H9 (cell line): ENCODE measurements at regions not wholly inside any gene's neighbourhood (a gene's known extent, or its start where the extent isn't known, plus 50 kb on each side); places are given as distances from the start of the nearest gene placed in this dataset.

Source experiments
- DNase-seq: peaks from one replicate; pipeline ENCODE4 v3.0.0-alpha.2; 2017
- H2AFZ ChIP-seq: one replicate; pipeline ENCODE4 v1.6.1; 2013; ENCODE audit warnings: mild to moderate bottlenecking, low read length, control low read depth, moderate library complexity
- H2AK5ac ChIP-seq: 2 replicates; pipeline ENCODE4 v1.6.1; 2013; ENCODE audit warnings: low read length, control low read depth, mixed read lengths; ENCODE audit not compliant: insufficient read length
- H2BK120ac ChIP-seq: one replicate; pipeline ENCODE4 v1.6.1; 2013; ENCODE audit warnings: low read depth, mild to moderate bottlenecking, low read length, control low read depth, inconsistent platforms; ENCODE audit not compliant: poor library complexity, severe bottlenecking
- H2BK12ac ChIP-seq: 2 replicates; pipeline ENCODE4 v1.6.1; 2013; ENCODE audit warnings: low read length, control low read depth, mixed read lengths, low read depth; ENCODE audit not compliant: insufficient read length
- H2BK15ac ChIP-seq: 2 replicates; pipeline ENCODE4 v1.6.1; 2013; ENCODE audit warnings: low read depth, low read length, control low read depth
- H2BK20ac ChIP-seq: one replicate; pipeline ENCODE4 v1.6.1; 2013; ENCODE audit warnings: low read depth, mild to moderate bottlenecking, low read length, control low read depth, inconsistent platforms; ENCODE audit not compliant: poor library complexity, severe bottlenecking
- H2BK5ac ChIP-seq: 2 replicates; pipeline ENCODE4 v1.6.1; 2013; ENCODE audit warnings: low read length, control low read depth, mixed read lengths; ENCODE audit not compliant: insufficient read length
- H3K14ac ChIP-seq: 2 replicates; pipeline ENCODE4 v1.6.1; 2013; ENCODE audit warnings: low read length, control low read depth; ENCODE audit not compliant: insufficient read depth
- H3K18ac ChIP-seq: 2 replicates; pipeline ENCODE4 v1.6.1; 2013; ENCODE audit warnings: low read depth, mild to moderate bottlenecking, mixed read lengths, low read length, control low read depth; ENCODE audit not compliant: insufficient read length
- H3K23ac ChIP-seq: 2 replicates; pipeline ENCODE4 v1.6.1; 2013; ENCODE audit warnings: low read length, control low read depth, mixed read lengths, low read depth; ENCODE audit not compliant: insufficient read length
- H3K23me2 ChIP-seq: 2 replicates; pipeline ENCODE4 v1.6.1; 2013; ENCODE audit warnings: low read depth, mild to moderate bottlenecking, mixed read lengths, low read length, control low read depth; ENCODE audit not compliant: insufficient read length, poor library complexity, severe bottlenecking
- H3K27ac ChIP-seq: 2 replicates; pipeline ENCODE4 v1.5.1; 2013; ENCODE audit warnings: low read length, control low read depth, mixed read lengths, low read depth; ENCODE audit not compliant: insufficient read length
- H3K27me3 ChIP-seq: 2 replicates; pipeline ENCODE4 v1.6.1; 2013; ENCODE audit warnings: low read length, control low read depth, inconsistent platforms; ENCODE audit not compliant: insufficient read depth
- H3K4ac ChIP-seq: 2 replicates; pipeline ENCODE4 v1.6.1; 2013; ENCODE audit warnings: low read depth, mild to moderate bottlenecking, control low read depth, inconsistent platforms, low read length, moderate library complexity
- H3K4me1 ChIP-seq: 2 replicates; pipeline ENCODE4 v1.6.1; 2013; ENCODE audit warnings: low read length, control low read depth, inconsistent platforms; ENCODE audit not compliant: insufficient read depth
- H3K4me2 ChIP-seq: 2 replicates; pipeline ENCODE4 v1.6.1; 2013; ENCODE audit warnings: low read length, control low read depth, mixed read lengths; ENCODE audit not compliant: insufficient read length, insufficient read depth
- H3K56ac ChIP-seq: 2 replicates; pipeline ENCODE4 v1.6.1; 2013; ENCODE audit warnings: low read depth, mild to moderate bottlenecking, mixed read lengths, low read length, control low read depth; ENCODE audit not compliant: insufficient read length
- H3K79me1 ChIP-seq: 2 replicates; pipeline ENCODE4 v1.6.1; 2013; ENCODE audit warnings: low read depth, mild to moderate bottlenecking, moderate library complexity, low read length, control low read depth, inconsistent platforms; ENCODE audit not compliant: insufficient read depth, poor library complexity, severe bottlenecking
- H3K79me2 ChIP-seq: 2 replicates; pipeline ENCODE4 v1.6.1; 2013; ENCODE audit warnings: low read length, control low read depth, inconsistent platforms; ENCODE audit not compliant: insufficient read depth
- H3K9ac ChIP-seq: 2 replicates; pipeline ENCODE4 v1.6.1; 2013; ENCODE audit warnings: low read length, control low read depth, mixed read lengths; ENCODE audit not compliant: insufficient read length; ENCODE audit errors: extremely low read depth
- H3K9me3 ChIP-seq: one replicate; pipeline ENCODE4 v1.6.1; 2013; ENCODE audit warnings: low read depth, low read length, inconsistent platforms; ENCODE audit not compliant: control insufficient read depth
- H3T11ph ChIP-seq: one replicate; pipeline ENCODE4 v1.6.1; 2013; ENCODE audit warnings: mild to moderate bottlenecking, low read length, control low read depth, inconsistent platforms
- H4K20me1 ChIP-seq: one replicate; pipeline ENCODE4 v1.6.1; 2013; ENCODE audit not compliant: control insufficient read depth, insufficient read length, insufficient read depth
- H4K5ac ChIP-seq: 2 replicates; pipeline ENCODE4 v1.6.1; 2013; ENCODE audit warnings: low read depth, mild to moderate bottlenecking, mixed read lengths, low read length, control low read depth; ENCODE audit not compliant: insufficient read length
- H4K8ac ChIP-seq: replicated peaks from 2 replicates; pipeline ENCODE4 v1.6.1; 2013; ENCODE audit warnings: low read length, control low read depth, mixed read lengths, low read depth; ENCODE audit not compliant: insufficient read length
- H4K91ac ChIP-seq: 2 replicates; pipeline ENCODE4 v1.6.1; 2013; ENCODE audit warnings: low read depth, mild to moderate bottlenecking, moderate library complexity, mixed read lengths, low read length, control low read depth; ENCODE audit not compliant: insufficient read length
- H3K27ac Mint-ChIP-seq, 3 experiments: 2 replicates in 2 of 3; 3 replicates in 1 of 3; pipeline ENCODE4 v1.8.0; 2020 to 2021; ENCODE audit warnings: mixed read lengths in 3 of 3, mild to moderate bottlenecking in 1 of 3, moderate library complexity in 1 of 3
- H3K27me3 Mint-ChIP-seq: 2 replicates; pipeline ENCODE4 v1.8.0; 2021; ENCODE audit warnings: low read depth, mild to moderate bottlenecking, moderate library complexity, mixed read lengths
- H3K36me3 Mint-ChIP-seq, 3 experiments: 2 replicates in 2 of 3; 3 replicates in 1 of 3; pipeline ENCODE4 v1.8.0; 2020 to 2021; ENCODE audit warnings: low read depth in 3 of 3, mixed read lengths in 3 of 3; ENCODE audit not compliant: insufficient read depth in 1 of 3
- H3K4me1 Mint-ChIP-seq, 2 experiments: 2 replicates each; pipeline ENCODE4 v1.8.0; 2020; ENCODE audit warnings: mixed read lengths in 2 of 2
- H3K4me3 Mint-ChIP-seq, 2 experiments: 2 replicates in 1 of 2; 3 replicates in 1 of 2; pipeline ENCODE4 v1.8.0; 2020 to 2021; ENCODE audit warnings: mild to moderate bottlenecking in 2 of 2, mixed read lengths in 2 of 2, moderate library complexity in 1 of 2
- H3K9me3 Mint-ChIP-seq, 2 experiments: 2 replicates in 1 of 2; 3 replicates in 1 of 2; pipeline ENCODE4 v1.8.0; 2020; ENCODE audit warnings: mild to moderate bottlenecking in 2 of 2, mixed read lengths in 2 of 2, moderate library complexity in 1 of 2
- CTCF ChIP-seq: fragments of 200-600 bp; sonication (generic); conservative IDR thresholded peaks from 3 replicates; pipeline ENCODE4 v1.8.0; 2021; ENCODE audit warnings: antibody characterized with exemption, mild to moderate bottlenecking
- WGBS: extraction: QIAGEN DNeasy Blood & Tissue Kit; methylation state at CpG from one replicate; pipeline ENCODE4 v1.1.7; 2013; ENCODE audit warnings: missing lambda C conversion rate, low lambda C conversion rate, mixed read lengths; ENCODE audit not compliant: insufficient read length; ENCODE audit errors: extremely low coverage; 5-methylcytosine and 5-hydroxymethylcytosine counted together

DNA sequence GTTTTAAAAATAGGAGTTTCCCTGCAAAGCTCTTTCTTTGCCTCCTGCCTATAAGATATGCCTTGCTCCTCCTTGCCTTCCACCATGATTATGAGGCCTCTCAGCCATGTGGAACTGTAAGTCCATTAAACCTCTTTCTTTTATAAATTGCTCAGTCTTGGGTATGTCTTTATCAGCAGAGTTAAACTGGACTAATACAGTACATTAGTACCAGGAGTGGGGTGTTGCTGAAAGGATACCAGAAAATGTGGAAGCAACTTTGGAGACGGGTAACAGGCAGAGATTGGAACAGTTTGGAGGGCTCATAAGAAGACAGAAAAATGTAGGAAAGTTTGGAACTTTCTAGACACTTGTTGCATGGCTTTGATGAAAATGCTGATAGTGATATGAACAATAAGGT is 709.9 kb downstream of the LUZP2 start:
- no peak overlapping the region for H3T11ph ChIP-seq
- Mint-ChIP-seq H3K4me1 (peaks cover 2 to 3% of the 10 kb centered on the region in 2 experiments), H3K27me3 (no peaks in the 10 kb centered on the region; the same call in 1 of the 2 replicates), H3K9me3 (peaks cover 17 to 22% of the 10 kb centered on the region in 2 experiments), H3K27ac (no peak overlapping the region), H3K4me3 (no peak overlapping the region), H3K36me3 (peaks cover 7 to 23% (median 8%) of the 10 kb centered on the region in 3 experiments)
- no peak overlapping the region for H2BK5ac ChIP-seq
- H2BK120ac ChIP-seq: no peak overlapping the region
- no peak overlapping the region for H3K56ac ChIP-seq
- no peaks in the 10 kb centered on the region for H3K4me1 ChIP-seq
- no peak for DNase-seq
- H3K14ac ChIP-seq: no peak overlapping the region
- no peaks in the 10 kb centered on the region for H4K20me1 ChIP-seq
- no peak overlapping the region for H3K4ac ChIP-seq
- WGBS: no CpG with 5 or more reads among the region's 1 CpG
- H3K27ac ChIP-seq: no peak overlapping the region
- H2BK12ac ChIP-seq: no peak overlapping the region
- H4K91ac ChIP-seq: no peak overlapping the region
- H2BK20ac ChIP-seq: no peak overlapping the region
- no peak overlapping the region for H3K4me2 ChIP-seq
- no peak overlapping the region for H3K18ac ChIP-seq
- H4K5ac ChIP-seq: no peak overlapping the region
- H2AK5ac ChIP-seq: no peak overlapping the region
- H3K27me3 ChIP-seq: no peaks in the 10 kb centered on the region
- H3K23ac ChIP-seq: no peak overlapping the region
- no peak overlapping the region for H2BK15ac ChIP-seq
- H3K79me2 ChIP-seq: no peaks in the 10 kb centered on the region
- H3K9me3 ChIP-seq: no peaks in the 10 kb centered on the region
- no peak overlapping the region for H2AFZ ChIP-seq
- no peak overlapping the region for H3K9ac ChIP-seq
- TF ChIP-seq CTCF: no peak
- H3K79me1 ChIP-seq: no peaks in the 10 kb centered on the region
- no peaks in the 10 kb centered on the region for H3K23me2 ChIP-seq
- no peak overlapping the region for H4K8ac ChIP-seq
